ENCODE measurements at regions not wholly inside any gene's neighbourhood (a gene's known extent, or its start where the extent isn't known, plus 50 kb on each side); places are given as distances from the start of the nearest gene placed in this dataset.

- TF ChIP-seq ZFX (IDR thresholded peaks at IDR 0.05; ENCODE audit: borderline replicate concordance): no peak
- TF ChIP-seq CTCF (IDR thresholded peaks at IDR 0.05): no peak
Measured at GRCh38 chr3:144102421-144102820, 130.8 kb downstream of the DIPK2A start.

Data from 22Rv1 (cell line).